ENCODE measurements at regions not wholly inside any gene's neighbourhood (a gene's known extent, or its start where the extent isn't known, plus 50 kb on each side); places are given as distances from the start of the nearest gene placed in this dataset.

GRCh38 chr6:165899611-165900010 lies 236.6 kb upstream of the PDE10A start:
- no peak for TF ChIP-seq CTCF (IDR thresholded peaks at IDR 0.05)
- no peak for TF ChIP-seq POLR2A (IDR thresholded peaks at IDR 0.05)
